HEK293 (cell line): ENCODE measurements at regions not wholly inside any gene's neighbourhood (a gene's known extent, or its start where the extent isn't known, plus 50 kb on each side); places are given as distances from the start of the nearest gene placed in this dataset.

Source experiments
- ZBTB8A ChIP-seq: fragments of 450-650 bp; formaldehyde crosslinking; IDR thresholded peaks from 2 replicates; pipeline ENCODE4 v1.5.1; 2016; ENCODE audit warnings: missing biosample characterization, missing genetic modification characterization
- TF ChIP-seq, protein P1 (sequence below): fragments of 450-650 bp; formaldehyde crosslinking; IDR thresholded peaks from 2 replicates; pipeline ENCODE4 v1.5.1; 2016; ENCODE audit warnings: missing biosample characterization, missing genetic modification characterization

DNA sequence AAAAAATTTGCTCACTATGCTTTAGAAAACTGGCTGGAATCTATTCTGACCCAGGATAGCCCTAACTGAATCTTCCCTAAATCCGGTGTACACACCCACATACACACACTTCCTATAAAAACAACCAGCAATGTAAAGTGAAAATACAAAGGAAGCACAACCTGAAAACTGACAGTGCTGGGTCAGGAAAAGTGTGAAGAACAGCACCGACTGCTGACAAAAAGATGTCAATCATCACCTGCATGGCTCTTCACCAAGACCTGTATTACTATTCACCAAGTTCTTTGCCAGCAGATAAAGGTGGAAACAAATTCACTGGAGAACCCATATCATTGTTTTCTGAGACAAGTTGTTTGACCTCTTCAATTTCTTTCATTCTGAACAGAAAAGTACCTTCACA lies 293.8 kb upstream of the GRAMD2B start:
- TF ChIP-seq, protein P1, sequence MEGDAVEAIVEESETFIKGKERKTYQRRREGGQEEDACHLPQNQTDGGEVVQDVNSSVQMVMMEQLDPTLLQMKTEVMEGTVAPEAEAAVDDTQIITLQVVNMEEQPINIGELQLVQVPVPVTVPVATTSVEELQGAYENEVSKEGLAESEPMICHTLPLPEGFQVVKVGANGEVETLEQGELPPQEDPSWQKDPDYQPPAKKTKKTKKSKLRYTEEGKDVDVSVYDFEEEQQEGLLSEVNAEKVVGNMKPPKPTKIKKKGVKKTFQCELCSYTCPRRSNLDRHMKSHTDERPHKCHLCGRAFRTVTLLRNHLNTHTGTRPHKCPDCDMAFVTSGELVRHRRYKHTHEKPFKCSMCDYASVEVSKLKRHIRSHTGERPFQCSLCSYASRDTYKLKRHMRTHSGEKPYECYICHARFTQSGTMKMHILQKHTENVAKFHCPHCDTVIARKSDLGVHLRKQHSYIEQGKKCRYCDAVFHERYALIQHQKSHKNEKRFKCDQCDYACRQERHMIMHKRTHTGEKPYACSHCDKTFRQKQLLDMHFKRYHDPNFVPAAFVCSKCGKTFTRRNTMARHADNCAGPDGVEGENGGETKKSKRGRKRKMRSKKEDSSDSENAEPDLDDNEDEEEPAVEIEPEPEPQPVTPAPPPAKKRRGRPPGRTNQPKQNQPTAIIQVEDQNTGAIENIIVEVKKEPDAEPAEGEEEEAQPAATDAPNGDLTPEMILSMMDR (tag by site-specific recombination): no peak
- TF ChIP-seq ZBTB8A: no peak
